BLaER1 treated with 17β-estradiol and CSF1 and Interleukin-3, amounts not matched to agents 10 nM and 100 nM (cell line): ENCODE measurements at regions not wholly inside any gene's neighbourhood (a gene's known extent, or its start where the extent isn't known, plus 50 kb on each side); places are given as distances from the start of the nearest gene placed in this dataset.
"Not testable (repeated sequence)": the region's sequence is repeated elsewhere in the genome, so short reads cannot be mapped to it uniquely, and the experiment has no call there.

ENCODE experiments used
- H3K27ac ChIP-seq, 11 experiments: shearing (Covaris generic); formaldehyde crosslinking; 2 replicates each; pipeline ENCODE4 v1.8.1; 2022
- H3K27me3 ChIP-seq, 11 experiments: shearing (Covaris generic); formaldehyde crosslinking; 2 replicates each; pipeline ENCODE4 v1.8.1; 2022
- H3K36me3 ChIP-seq, 11 experiments: shearing (Covaris generic); formaldehyde crosslinking; 2 replicates each; pipeline ENCODE4 v1.8.1; 2022
- H3K4me1 ChIP-seq, 10 experiments: shearing (Covaris generic); formaldehyde crosslinking; 2 replicates each; pipeline ENCODE4 v1.8.1; 2022
- H3K4me2 ChIP-seq, 11 experiments: shearing (Covaris generic); formaldehyde crosslinking; 2 replicates each; pipeline ENCODE4 v1.8.1; 2022
- H3K4me3 ChIP-seq, 10 experiments: shearing (Covaris generic); formaldehyde crosslinking; 2 replicates each; pipeline ENCODE4 v1.8.1; 2022
- H3K9ac ChIP-seq, 11 experiments: shearing (Covaris generic); formaldehyde crosslinking; 2 replicates each; pipeline ENCODE4 v1.8.1; 2022
- H3K9me3 ChIP-seq, 11 experiments: shearing (Covaris generic); formaldehyde crosslinking; replicated peaks in 1 of 11; 2 replicates each; pipeline ENCODE4 v1.8.1; 2022
- H4K20me1 ChIP-seq, 11 experiments: shearing (Covaris generic); formaldehyde crosslinking; 2 replicates each; pipeline ENCODE4 v1.8.1; 2022
- Cebpa-rat ChIP-seq, 11 experiments: shearing (Covaris generic); IDR thresholded peaks; 2 replicates each; pipeline ENCODE4 v1.8.1; 2022

GRCh38 chr2:215727507-215728503, 285.5 kb downstream of the MREG start:
- Histone ChIP-seq H3K4me3 (no peak overlapping the region), H4K20me1 (no peaks in the 10 kb centered on the region), H3K4me2 (peak overlapping the region in 8 of 11 experiments; percentile 28 to 71 (median 66); a peak in 16 of 22 replicates), H3K36me3 (no peaks in the 10 kb centered on the region), H3K9me3 (peaks cover 0 to 48% (median 0%) of the 10 kb centered on the region in 11 experiments; a peak in 9 of 22 replicates), H3K9ac (peak overlapping the region in 8 of 11 experiments; percentile 52 to 83 (median 76); a peak in 15 of 22 replicates), H3K4me1 (peaks cover 0 to 86% (median 33%) of the 10 kb centered on the region in 10 experiments; a peak in 14 of 20 replicates), H3K27me3 (no peaks in the 10 kb centered on the region), H3K27ac (peak overlapping the region; percentile 28 to 96 (median 85); a peak in 21 of 22 replicates)
- TF ChIP-seq Cebpa-rat (IDR thresholded peaks at IDR 0.05): no peak

GRCh38 chr2:215726070-215726469, 287.3 kb downstream of the MREG start:
- peak overlapping the region in 7 of 11 experiments; percentile 25 to 96 (median 95); a peak in 12 of 22 replicates for H3K27ac ChIP-seq
- H3K4me1 ChIP-seq: peaks cover 0 to 86% (median 33%) of the 10 kb centered on the region in 10 experiments; a peak in 14 of 20 replicates
- no peak overlapping the region for H3K9ac ChIP-seq
- no peak overlapping the region for H3K4me3 ChIP-seq
- no peak for TF ChIP-seq Cebpa-rat (IDR thresholded peaks at IDR 0.05)
- H3K36me3 ChIP-seq: no peaks in the 10 kb centered on the region
- no peaks in the 10 kb centered on the region for H4K20me1 ChIP-seq
- peaks cover 0 to 39% (median 0%) of the 10 kb centered on the region in 11 experiments; a peak in 7 of 22 replicates for H3K9me3 ChIP-seq
- H3K27me3 ChIP-seq: no peaks in the 10 kb centered on the region
- peak overlapping the region in 1 of 11 experiments; percentile 70; a peak in 4 of 22 replicates for H3K4me2 ChIP-seq

GRCh38 chr2:215724146-215724545, 288.3 kb upstream of the FN1 start:
- Histone ChIP-seq H3K36me3 (no peaks in the 10 kb centered on the region), H3K4me2 (peak overlapping the region in 7 of 11 experiments; percentile 22 to 69 (median 54); a peak in 13 of 22 replicates), H3K4me3 (no peak overlapping the region), H4K20me1 (no peaks in the 10 kb centered on the region), H3K9me3 (peaks cover 0 to 41% (median 0%) of the 10 kb centered on the region in 11 experiments; a peak in 6 of 22 replicates), H3K9ac (peak overlapping the region in 5 of 11 experiments; percentile 56 to 75 (median 66); a peak in 9 of 22 replicates), H3K4me1 (peaks cover 0 to 79% (median 27%) of the 10 kb centered on the region in 10 experiments; a peak in 14 of 20 replicates), H3K27ac (peak overlapping the region in 9 of 11 experiments; percentile 14 to 96 (median 79); a peak in 15 of 22 replicates), H3K27me3 (no peaks in the 10 kb centered on the region)
- no peak; a peak in 1 of 22 replicates for TF ChIP-seq Cebpa-rat (IDR thresholded peaks at IDR 0.05)

- peak overlapping the region in 9 of 11 experiments; percentile 14 to 96 (median 79); a peak in 15 of 22 replicates for H3K27ac ChIP-seq
Measured at GRCh38 chr2:215723631-215724011, 287.8 kb upstream of the FN1 start.

GRCh38 chr2:215722986-215723630, 287.2 kb upstream of the FN1 start:
- H3K9me3 ChIP-seq: peaks cover 0 to 44% (median 0%) of the 10 kb centered on the region in 11 experiments; a peak in 6 of 22 replicates
- H3K27me3 ChIP-seq: no peaks in the 10 kb centered on the region
- no peak for TF ChIP-seq Cebpa-rat (IDR thresholded peaks at IDR 0.05)
- H3K36me3 ChIP-seq: no peaks in the 10 kb centered on the region
- no peaks in the 10 kb centered on the region for H4K20me1 ChIP-seq
- H3K4me3 ChIP-seq: no peak overlapping the region
- no peak overlapping the region for H3K9ac ChIP-seq
- peak overlapping the region in 7 of 11 experiments; percentile 5 to 96 (median 95); a peak in 11 of 22 replicates for H3K27ac ChIP-seq
- peaks cover 0 to 82% (median 20%) of the 10 kb centered on the region in 10 experiments; a peak in 14 of 20 replicates for H3K4me1 ChIP-seq
- peak overlapping the region in 3 of 11 experiments; percentile 1 to 69 (median 52); a peak in 4 of 22 replicates for H3K4me2 ChIP-seq

More at GRCh38 chr2:215723631-215724011, 287.8 kb upstream of the FN1 start:
- Histone ChIP-seq H3K9me3 (peaks cover 0 to 44% (median 0%) of the 10 kb centered on the region in 11 experiments; a peak in 6 of 22 replicates), H3K4me3 (no peak overlapping the region), H3K36me3 (no peaks in the 10 kb centered on the region), H3K9ac (peak overlapping the region in 5 of 11 experiments; percentile 56 to 75 (median 66); a peak in 9 of 22 replicates), H3K4me2 (peak overlapping the region in 7 of 11 experiments; percentile 22 to 69 (median 54); a peak in 13 of 22 replicates), H4K20me1 (no peaks in the 10 kb centered on the region), H3K4me1 (peaks cover 0 to 81% (median 23%) of the 10 kb centered on the region in 10 experiments; a peak in 14 of 20 replicates), H3K27me3 (no peaks in the 10 kb centered on the region)
- TF ChIP-seq Cebpa-rat (IDR thresholded peaks at IDR 0.05): no peak

- Histone ChIP-seq H3K27ac (peak overlapping the region in 6 of 11 experiments; percentile 22 to 96 (median 68); a peak in 10 of 22 replicates), H3K9ac (peak overlapping the region in 1 of 11 experiments; percentile 17; a peak in 2 of 22 replicates), H3K4me3 (no peak overlapping the region), H3K27me3 (no peaks in the 10 kb centered on the region), H3K4me1 (peaks cover 0 to 82% (median 10%) of the 10 kb centered on the region in 10 experiments; a peak in 13 of 20 replicates), H3K4me2 (peak overlapping the region in 2 of 11 experiments; percentile 33 to 40; a peak in 3 of 22 replicates), H3K9me3 (peaks cover 0 to 44% (median 0%) of the 10 kb centered on the region in 11 experiments; a peak in 6 of 22 replicates), H3K36me3 (no peaks in the 10 kb centered on the region), H4K20me1 (no peaks in the 10 kb centered on the region)
- no peak for TF ChIP-seq Cebpa-rat (IDR thresholded peaks at IDR 0.05)
Measured at GRCh38 chr2:215722125-215722524, 286.3 kb upstream of the FN1 start.

GRCh38 chr2:215721515-215721914, 285.6 kb upstream of the FN1 start:
- H3K36me3 ChIP-seq, H3K27me3 ChIP-seq, H3K27ac ChIP-seq, H3K4me2 ChIP-seq, H3K4me3 ChIP-seq, H4K20me1 ChIP-seq, H3K9ac ChIP-seq: not testable (repeated sequence)
- H3K9me3 ChIP-seq: peaks cover 0 to 44% (median 0%) of the 10 kb centered on the region in 11 experiments; a peak in 6 of 22 replicates
- H3K4me1 ChIP-seq: peaks cover 0 to 82% (median 7%) of the 10 kb centered on the region in 10 experiments; a peak in 12 of 20 replicates

GRCh38 chr2:215718890-215719289, 283.0 kb upstream of the FN1 start:
- H3K4me2 ChIP-seq: peak overlapping the region in 3 of 11 experiments; percentile 38 to 68 (median 39); a peak in 5 of 22 replicates
- H3K9me3 ChIP-seq: peaks cover 0 to 27% (median 0%) of the 10 kb centered on the region in 11 experiments; a peak in 2 of 22 replicates
- TF ChIP-seq Cebpa-rat (IDR thresholded peaks at IDR 0.05): no peak
- H3K36me3 ChIP-seq: no peaks in the 10 kb centered on the region
- H3K9ac ChIP-seq: no peak overlapping the region
- no peaks in the 10 kb centered on the region for H4K20me1 ChIP-seq
- H3K27me3 ChIP-seq: no peaks in the 10 kb centered on the region
- H3K4me1 ChIP-seq: peaks cover 0 to 80% (median 3%) of the 10 kb centered on the region in 10 experiments; a peak in 12 of 20 replicates
- no peak overlapping the region for H3K4me3 ChIP-seq
- H3K27ac ChIP-seq: peak overlapping the region in 2 of 11 experiments; percentile 63 to 64; a peak in 4 of 22 replicates
